ENCODE measurements at regions not wholly inside any gene's neighbourhood (a gene's known extent, or its start where the extent isn't known, plus 50 kb on each side); places are given as distances from the start of the nearest gene placed in this dataset.

DNA sequence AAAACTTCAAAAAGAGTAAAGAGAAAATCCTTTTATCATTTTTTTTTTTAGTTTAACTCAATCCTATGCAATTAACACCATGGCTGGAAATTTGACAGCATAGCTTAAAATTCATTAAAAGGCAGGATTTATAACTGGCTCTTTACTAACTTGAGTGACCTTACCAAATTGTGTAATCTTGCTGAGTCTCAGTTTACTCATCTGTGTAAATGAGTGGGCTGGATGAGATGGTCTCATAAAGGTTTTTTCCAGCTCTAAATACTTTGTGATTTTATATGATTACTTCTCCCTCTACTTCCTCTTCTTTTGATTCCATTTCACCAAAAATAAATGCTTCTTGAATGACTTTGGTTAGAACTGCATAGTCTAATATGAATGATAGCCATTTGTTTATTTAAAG, 234.9 kb upstream of the SATB1 start:
- ChIA-PET POLR2A (interaction anchor here (1.6 kb wide), 1 partner anchor 10 kb away, joined by 4 read pairs; no protein-coding TSS in a partner anchor), CTCF (interaction anchor here (1.2 kb wide), 1 partner anchor 101 kb away, joined by 3 read pairs; no protein-coding TSS in a partner anchor)
- Mint-ChIP-seq H3K27me3 (ENCODE audit: low read depth) (no peaks in the 10 kb centered on the region), H3K9me3 (ENCODE audit: insufficient read depth) (no peaks in the 10 kb centered on the region), H3K36me3 (ENCODE audit: low read depth) (peaks cover 19% of the 10 kb centered on the region), H3K4me3 (no peak overlapping the region), H3K4me1 (ENCODE audit: low read depth) (peaks cover 40% of the 10 kb centered on the region), H3K27ac (no peak overlapping the region)
- no peak for ATAC-seq
- no peak for DNase-seq

DNA sequence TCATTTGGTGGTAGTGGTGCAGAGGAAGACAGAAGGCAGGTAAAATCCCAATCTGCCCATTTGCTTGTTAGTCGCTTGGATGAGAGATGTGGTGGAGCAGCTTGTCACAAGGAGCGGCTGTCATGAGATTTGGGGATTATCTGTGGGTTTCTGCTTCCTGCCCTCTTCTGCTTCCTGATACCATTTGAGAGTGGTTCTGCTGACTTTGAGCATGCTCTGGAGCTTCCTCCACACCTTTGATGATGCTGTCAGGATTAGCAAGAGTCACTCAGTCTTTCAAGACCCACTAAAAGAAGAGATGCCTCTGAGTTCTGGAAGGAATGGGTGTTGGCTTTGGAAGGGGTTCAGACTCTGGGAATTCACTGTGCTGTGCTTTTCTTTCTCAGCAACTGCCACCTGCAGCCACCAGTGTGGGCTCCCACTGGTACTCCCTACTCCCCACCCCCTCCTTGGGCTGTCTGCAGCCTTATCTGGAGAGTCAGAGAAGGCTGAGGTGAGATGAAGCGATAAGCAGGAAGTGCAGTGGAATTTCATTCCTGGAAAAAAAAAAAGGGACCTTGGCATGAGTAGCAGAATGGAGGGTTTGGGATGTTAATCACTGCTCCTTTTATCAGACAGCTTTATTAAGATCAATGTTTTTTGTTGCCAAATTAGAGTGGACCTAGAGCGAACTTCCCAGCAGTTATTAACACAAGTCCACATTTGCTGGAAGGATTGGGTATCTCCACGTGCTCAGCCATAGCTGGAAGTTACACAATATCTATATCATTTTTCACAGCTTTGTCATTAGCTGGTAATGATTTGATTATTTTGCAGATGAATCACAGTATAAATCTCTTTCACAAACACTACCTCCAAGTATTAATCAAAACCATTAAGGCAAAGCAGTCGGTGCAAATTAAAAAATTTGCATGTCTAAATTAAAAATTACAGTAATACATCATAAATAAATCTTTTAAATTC, 233.0 kb upstream of the SATB1 start:
- peak; percentile 51 for DNase-seq
- Mint-ChIP-seq H3K4me3 (peak overlapping the region; percentile 10), H3K4me1 (ENCODE audit: low read depth) (peaks cover 43% of the 10 kb centered on the region), H3K36me3 (ENCODE audit: low read depth) (peaks cover 17% of the 10 kb centered on the region), H3K9me3 (ENCODE audit: insufficient read depth) (no peaks in the 10 kb centered on the region), H3K27me3 (ENCODE audit: low read depth) (no peaks in the 10 kb centered on the region), H3K27ac (peak overlapping the region; percentile 68)
- ChIA-PET CTCF (interaction anchor here (1.0 to 2.6 kb wide), 5 partner anchors 12 to 100 kb away, joined by 3 to 15 read pairs (median 8); no protein-coding TSS in a partner anchor), POLR2A (interaction anchor here (0.6 to 1.0 kb wide), 2 partner anchors 11 to 55 kb away, joined by 3 to 4 read pairs; no protein-coding TSS in a partner anchor)
- ATAC-seq = peak; percentile 64

DNA sequence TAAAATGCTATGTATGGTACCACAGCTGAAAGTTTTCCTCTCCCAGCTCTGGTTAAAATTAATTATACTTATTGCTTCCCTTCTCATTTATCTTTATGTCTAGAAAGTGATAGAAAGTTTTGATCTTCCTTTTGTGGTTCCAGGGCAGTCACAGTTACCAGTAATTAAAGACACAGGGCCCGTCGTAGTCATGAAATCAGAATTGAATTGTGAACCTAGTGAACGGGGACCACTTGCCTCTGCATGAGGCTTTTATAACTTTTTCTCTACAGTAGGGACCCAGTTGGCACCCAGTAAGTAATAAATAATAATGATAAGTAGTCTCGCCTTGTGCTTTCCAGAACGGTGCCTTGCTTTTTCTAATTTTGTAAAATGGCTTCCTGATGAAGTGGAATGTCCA, 231.7 kb upstream of the SATB1 start:
- H3K27ac Mint-ChIP-seq = peak overlapping the region; percentile 55
- no peaks in the 10 kb centered on the region for H3K27me3 Mint-ChIP-seq (ENCODE audit: low read depth)
- H3K36me3 Mint-ChIP-seq (ENCODE audit: low read depth) = peaks cover 16% of the 10 kb centered on the region
- H3K9me3 Mint-ChIP-seq (ENCODE audit: insufficient read depth) = no peaks in the 10 kb centered on the region
- CTCF ChIA-PET = interaction anchor here (0.9 to 2.6 kb wide), 10 partner anchors 13 to 254 kb away, joined by 3 to 15 read pairs (median 4); no protein-coding TSS in a partner anchor
- DNase-seq (no peak), ATAC-seq (no peak)
- peaks cover 45% of the 10 kb centered on the region for H3K4me1 Mint-ChIP-seq (ENCODE audit: low read depth)
- POLR2A ChIA-PET = interaction anchor here (1.0 kb wide), 2 partner anchors 56 to 85 kb away, joined by 3 to 4 read pairs; no protein-coding TSS in a partner anchor
- H3K4me3 Mint-ChIP-seq = no peak overlapping the region

DNA sequence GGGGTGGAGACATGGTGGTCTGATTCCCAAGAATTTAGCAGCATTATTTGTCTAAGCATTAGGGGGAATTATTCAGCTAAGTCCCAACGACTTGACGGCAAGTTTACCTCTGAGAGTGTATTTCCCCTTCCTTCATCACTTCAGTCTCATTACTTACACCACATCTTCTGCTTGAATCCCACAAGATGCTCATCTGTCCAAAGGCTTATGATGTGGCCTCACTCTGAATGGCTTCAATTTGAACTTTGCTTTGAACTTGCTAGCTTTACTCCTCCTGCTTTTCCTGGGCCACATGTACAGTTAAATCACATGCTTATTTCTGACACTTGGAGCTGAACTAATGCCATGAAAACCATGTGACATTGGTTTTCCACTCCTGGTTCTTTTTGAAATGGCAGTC, 231.3 kb upstream of the SATB1 start:
- ATAC-seq (peak; percentile 41), DNase-seq (no peak)
- H3K36me3 Mint-ChIP-seq (ENCODE audit: low read depth) = peaks cover 12% of the 10 kb centered on the region
- H3K27me3 Mint-ChIP-seq (ENCODE audit: low read depth) = no peaks in the 10 kb centered on the region
- CTCF ChIA-PET = interaction anchor here (0.9 to 2.6 kb wide), 9 partner anchors 8 to 254 kb away, joined by 3 to 15 read pairs (median 4); no protein-coding TSS in a partner anchor
- peaks cover 47% of the 10 kb centered on the region for H3K4me1 Mint-ChIP-seq (ENCODE audit: low read depth)
- POLR2A ChIA-PET = interaction anchor here (0.6 to 1.0 kb wide), 4 partner anchors 17 to 85 kb away, joined by 3 read pairs; no protein-coding TSS in a partner anchor
- H3K27ac Mint-ChIP-seq = peak overlapping the region; percentile 55
- no peak overlapping the region for H3K4me3 Mint-ChIP-seq
- H3K9me3 Mint-ChIP-seq (ENCODE audit: insufficient read depth) = no peaks in the 10 kb centered on the region

DNA sequence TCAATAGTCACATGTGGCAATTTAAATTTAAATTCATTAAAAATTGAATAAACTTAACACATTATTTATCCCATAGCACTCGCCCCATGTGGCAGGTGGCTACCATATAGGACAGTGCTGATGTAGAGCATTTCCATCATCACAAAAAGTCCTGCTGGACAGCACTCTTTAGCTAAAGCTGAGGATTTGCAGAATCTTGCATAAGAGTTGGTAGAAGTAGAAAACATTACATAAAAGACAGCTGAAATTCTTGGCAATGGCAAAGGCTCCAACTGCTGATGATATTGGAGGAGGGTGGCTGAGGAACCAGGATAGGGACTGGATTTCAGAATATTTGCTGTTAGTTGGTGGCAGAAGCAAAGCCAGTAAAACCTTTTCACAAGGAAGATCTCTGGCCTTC, 230.7 kb upstream of the SATB1 start:
- DNase-seq (no peak), ATAC-seq (no peak)
- Mint-ChIP-seq H3K9me3 (ENCODE audit: insufficient read depth) (no peaks in the 10 kb centered on the region), H3K27ac (no peak overlapping the region), H3K4me1 (ENCODE audit: low read depth) (peaks cover 50% of the 10 kb centered on the region), H3K4me3 (no peak overlapping the region), H3K36me3 (ENCODE audit: low read depth) (peaks cover 6% of the 10 kb centered on the region), H3K27me3 (ENCODE audit: low read depth) (no peaks in the 10 kb centered on the region)
- ChIA-PET POLR2A (interaction anchor here (0.6 to 1.0 kb wide), 4 partner anchors 18 to 86 kb away, joined by 3 read pairs; no protein-coding TSS in a partner anchor), CTCF (interaction anchor here (0.9 to 2.6 kb wide), 5 partner anchors 8 to 253 kb away, joined by 3 to 15 read pairs (median 4); no protein-coding TSS in a partner anchor)

DNA sequence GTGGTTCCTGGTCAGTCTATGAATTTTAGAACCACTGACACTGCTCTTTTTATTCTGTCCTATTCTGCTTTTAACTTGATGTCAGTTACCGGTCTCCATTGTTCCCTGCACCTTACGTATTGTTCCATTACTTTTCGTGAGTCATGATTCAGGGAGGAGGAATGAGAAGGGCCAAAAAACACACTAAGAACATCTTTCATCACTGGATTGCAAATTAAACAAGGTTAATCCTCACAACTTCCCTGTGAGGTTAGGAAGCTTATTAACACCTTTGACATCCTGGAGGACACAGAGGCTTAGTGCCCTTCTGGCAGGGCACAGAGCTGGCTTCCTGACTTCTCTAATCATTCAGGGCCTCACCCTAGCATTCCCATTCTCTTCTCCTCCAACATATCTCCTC, 227.6 kb upstream of the SATB1 start:
- ATAC-seq = no peak
- H3K4me3 Mint-ChIP-seq = no peak overlapping the region
- no peak for DNase-seq
- H3K36me3 Mint-ChIP-seq (ENCODE audit: low read depth) = peaks cover 6% of the 10 kb centered on the region
- CTCF ChIA-PET = no interaction called here
- no peak overlapping the region for H3K27ac Mint-ChIP-seq
- H3K27me3 Mint-ChIP-seq (ENCODE audit: low read depth) = no peaks in the 10 kb centered on the region
- POLR2A ChIA-PET = no interaction called here
- H3K9me3 Mint-ChIP-seq (ENCODE audit: insufficient read depth) = no peaks in the 10 kb centered on the region
- peaks cover 56% of the 10 kb centered on the region for H3K4me1 Mint-ChIP-seq (ENCODE audit: low read depth)

DNA sequence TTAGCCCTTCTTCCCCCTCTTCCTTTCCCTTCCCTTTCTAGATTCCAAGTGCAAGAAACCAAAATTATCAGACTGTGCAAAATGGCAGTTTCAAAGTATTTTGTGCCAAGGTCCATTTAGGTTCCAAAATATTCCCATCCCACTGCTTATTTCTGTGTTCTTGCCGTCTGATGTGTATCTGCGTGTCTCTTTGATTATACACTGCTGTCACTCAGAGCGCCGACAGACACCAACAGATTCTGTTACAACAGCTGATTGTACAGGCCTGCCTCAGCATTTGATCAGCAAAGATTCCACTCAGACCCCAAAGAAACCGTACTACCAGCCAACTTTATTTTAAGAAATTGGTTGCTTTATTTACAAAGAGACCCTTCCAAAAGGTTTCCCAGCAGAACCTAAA, 225.6 kb upstream of the SATB1 start:
- Mint-ChIP-seq H3K9me3 (ENCODE audit: insufficient read depth) (peaks cover 3% of the 10 kb centered on the region), H3K4me3 (no peak overlapping the region), H3K27me3 (ENCODE audit: low read depth) (no peaks in the 10 kb centered on the region), H3K4me1 (ENCODE audit: low read depth) (peaks cover 41% of the 10 kb centered on the region), H3K27ac (peak overlapping the region; percentile 35), H3K36me3 (ENCODE audit: low read depth) (peaks cover 6% of the 10 kb centered on the region)
- CTCF ChIA-PET = interaction anchor here (1.0 to 1.6 kb wide), 2 partner anchors 91 to 108 kb away, joined by 3 read pairs; no protein-coding TSS in a partner anchor
- POLR2A ChIA-PET = interaction anchor here (1.6 to 2.0 kb wide), 3 partner anchors 10 to 74 kb away, joined by 4 to 14 read pairs (median 4); no protein-coding TSS in a partner anchor
- no peak for DNase-seq
- no peak for ATAC-seq

DNA sequence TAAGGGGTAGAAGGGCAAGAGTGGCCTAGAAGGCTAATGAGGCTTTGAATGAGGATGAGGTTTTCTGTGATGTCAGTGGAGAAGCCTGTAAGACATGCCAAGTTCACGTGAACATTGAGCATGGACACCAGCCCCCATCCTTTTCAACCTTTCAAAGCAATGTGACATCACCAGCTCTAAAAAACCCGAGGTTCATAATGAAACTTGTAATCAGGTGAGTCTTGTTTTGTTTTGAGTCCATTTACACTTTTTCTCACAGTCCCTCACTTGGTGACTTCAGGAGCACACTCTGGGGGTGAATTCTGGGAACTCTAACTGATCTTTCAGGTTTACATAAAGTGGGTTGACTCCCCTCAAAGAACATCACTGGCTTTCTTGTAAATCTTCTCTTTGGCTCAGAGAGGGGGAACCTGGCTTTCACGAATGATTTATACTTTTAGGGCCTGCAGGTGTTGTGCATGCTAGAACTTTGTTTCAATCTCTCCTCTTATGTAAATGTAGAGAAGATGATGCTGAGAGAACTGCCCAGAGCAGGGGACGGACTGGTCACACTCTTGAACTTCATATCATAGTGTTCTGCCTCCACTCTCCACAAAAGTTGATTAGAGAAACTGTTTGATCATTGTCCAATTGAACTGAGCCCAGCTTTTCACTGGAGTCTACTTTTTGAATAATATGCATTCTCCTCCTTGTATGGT, 224.7 kb upstream of the SATB1 start:
- DNase-seq (peak; percentile 67), ATAC-seq (peak; percentile 79)
- Mint-ChIP-seq H3K27me3 (ENCODE audit: low read depth) (no peaks in the 10 kb centered on the region), H3K4me1 (ENCODE audit: low read depth) (peaks cover 42% of the 10 kb centered on the region), H3K27ac (peak overlapping the region; percentile 84), H3K36me3 (ENCODE audit: low read depth) (peaks cover 7% of the 10 kb centered on the region), H3K4me3 (peak overlapping the region; percentile 27), H3K9me3 (ENCODE audit: insufficient read depth) (peaks cover 9% of the 10 kb centered on the region)
- ChIA-PET POLR2A (interaction anchor here (0.6 to 2.0 kb wide), 7 partner anchors 10 to 253 kb away, joined by 3 to 14 read pairs (median 4); no protein-coding TSS in a partner anchor), CTCF (interaction anchor here (1.1 to 2.9 kb wide), 8 partner anchors 11 to 204 kb away, joined by 3 to 19 read pairs (median 4); no protein-coding TSS in a partner anchor)

DNA sequence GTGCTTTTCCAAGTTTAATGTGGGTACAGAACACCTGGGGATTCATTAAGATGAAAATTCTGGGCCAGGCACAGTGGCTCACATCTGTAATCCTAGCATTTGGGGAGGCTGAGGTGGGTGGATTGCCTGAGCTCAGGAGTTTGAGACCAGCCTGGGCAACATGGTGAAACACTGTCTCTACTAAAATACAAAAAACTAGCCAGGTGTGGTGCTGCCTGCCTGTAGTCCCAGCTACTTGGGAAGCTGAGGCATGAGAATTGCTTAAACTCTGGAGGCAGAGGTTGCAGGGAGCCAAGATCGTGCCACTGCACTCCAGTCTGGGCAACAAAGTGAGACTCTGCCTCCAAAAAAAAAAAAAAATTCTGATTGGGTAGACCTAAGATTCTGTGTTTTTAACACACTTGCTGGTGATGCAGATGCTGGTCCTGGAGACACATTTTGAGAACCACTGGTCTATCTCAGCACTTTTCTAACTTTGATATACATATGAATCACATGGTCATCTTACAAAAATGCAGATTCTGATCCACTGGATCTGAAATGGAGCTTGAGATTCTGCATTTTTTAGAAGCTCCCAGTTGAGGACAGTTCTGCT, 223.8 kb upstream of the SATB1 start:
- Mint-ChIP-seq H3K4me3 (no peak overlapping the region), H3K4me1 (ENCODE audit: low read depth) (peaks cover 48% of the 10 kb centered on the region), H3K27ac (peak overlapping the region; percentile 84), H3K9me3 (ENCODE audit: insufficient read depth) (peaks cover 12% of the 10 kb centered on the region), H3K27me3 (ENCODE audit: low read depth) (no peaks in the 10 kb centered on the region), H3K36me3 (ENCODE audit: low read depth) (peaks cover 9% of the 10 kb centered on the region)
- ATAC-seq (peak; percentile 14), DNase-seq (no peak)
- ChIA-PET POLR2A (interaction anchor here (0.8 to 2.0 kb wide), 6 partner anchors 11 to 252 kb away, joined by 3 to 14 read pairs (median 4); no protein-coding TSS in a partner anchor), CTCF (interaction anchor here (1.1 to 2.9 kb wide), 9 partner anchors 10 to 203 kb away, joined by 3 to 19 read pairs (median 3); no protein-coding TSS in a partner anchor)

DNA sequence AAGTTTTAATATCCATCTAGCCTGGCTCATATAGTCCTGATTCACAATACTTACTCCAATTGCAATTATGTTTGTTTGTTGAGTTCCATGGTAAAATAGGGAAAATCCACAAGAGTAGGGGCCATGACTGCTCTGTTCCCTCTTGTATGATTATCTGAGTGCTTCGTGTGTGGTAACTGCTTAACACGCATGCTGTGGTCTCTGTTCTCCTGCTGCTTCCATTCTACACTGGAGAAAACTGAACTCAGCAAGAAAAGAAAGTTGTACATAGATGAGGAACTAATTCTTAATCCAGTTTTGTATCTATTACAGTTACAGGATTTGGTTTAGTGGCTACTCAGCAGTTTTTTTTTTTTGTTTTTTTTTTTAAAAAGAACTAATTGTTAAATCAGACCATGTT, 223.0 kb upstream of the SATB1 start:
- no peak overlapping the region for H3K4me3 Mint-ChIP-seq
- ChIA-PET POLR2A (no interaction called here), CTCF (interaction anchor here (1.0 to 2.9 kb wide), 5 partner anchors 8 to 89 kb away, joined by 3 to 19 read pairs (median 4); no protein-coding TSS in a partner anchor)
- H3K4me1 Mint-ChIP-seq (ENCODE audit: low read depth) = peaks cover 56% of the 10 kb centered on the region
- ATAC-seq = no peak
- no peaks in the 10 kb centered on the region for H3K27me3 Mint-ChIP-seq (ENCODE audit: low read depth)
- no peak for DNase-seq
- peaks cover 12% of the 10 kb centered on the region for H3K9me3 Mint-ChIP-seq (ENCODE audit: insufficient read depth)
- peaks cover 15% of the 10 kb centered on the region for H3K36me3 Mint-ChIP-seq (ENCODE audit: low read depth)
- no peak overlapping the region for H3K27ac Mint-ChIP-seq

Data from activated CD8-positive, alpha-beta T cell treated with anti-CD3 and anti-CD28 coated beads, Interleukin-2, amount 10 ng/mL, durations not matched to agents 7 days and 5 days (primary cell).